Suppressor macrophage treated with lipopolysaccharide for 1 hour (primary cell): ENCODE measurements at regions not wholly inside any gene's neighbourhood (a gene's known extent, or its start where the extent isn't known, plus 50 kb on each side); places are given as distances from the start of the nearest gene placed in this dataset.
A peak's percentile ranks its signal among the peaks of the same experiment; 100 is the strongest.

Experiments
- DNase-seq, 3 donors: peaks; one replicate each; pipeline ENCODE4 v3.0.0-alpha.2; 2020 to 2022

- peak in 1 of 3 donors; percentile 32 for DNase-seq
These were observed 51.2 kb upstream of the UBR2 start for GRCh38 chr6:42512579-42512978.

GRCh38 chr6:42511803-42512422 lies 51.9 kb upstream of the UBR2 start:
- peak in 1 of 3 donors; percentile 14 for DNase-seq

- no peak for DNase-seq
These were observed 53.0 kb upstream of the UBR2 start for GRCh38 chr6:42510795-42511194.

GRCh38 chr6:42509765-42510164 lies 54.1 kb upstream of the UBR2 start:
- no peak for DNase-seq

- no peak for DNase-seq
These were observed 54.6 kb upstream of the UBR2 start for GRCh38 chr6:42509256-42509655.

GRCh38 chr6:42507901-42508300 lies 55.9 kb upstream of the UBR2 start:
- peak in 1 of 3 donors; percentile 55 for DNase-seq

GRCh38 chr6:42507195-42507594 lies 55.5 kb upstream of the TRERF1 start:
- DNase-seq = peak in 1 of 3 donors; percentile 12

- no peak for DNase-seq
These were observed 54.3 kb upstream of the TRERF1 start for GRCh38 chr6:42506070-42506469.

GRCh38 chr6:42505385-42505718 lies 53.6 kb upstream of the TRERF1 start:
- peak; percentile 65 to 92 (median 90) for DNase-seq

GRCh38 chr6:42503894-42504293 lies 52.2 kb upstream of the TRERF1 start:
- peak; percentile 30 to 59 (median 47) for DNase-seq

- DNase-seq = no peak
These were observed 51.3 kb upstream of the TRERF1 start for GRCh38 chr6:42502990-42503389.

- no peak for DNase-seq
These were observed 50.4 kb upstream of the TRERF1 start for GRCh38 chr6:42502127-42502526.
